DND-41 (cell line): ENCODE measurements at regions not wholly inside any gene's neighbourhood (a gene's known extent, or its start where the extent isn't known, plus 50 kb on each side); places are given as distances from the start of the nearest gene placed in this dataset.

Experiments
- ATAC-seq: fragments of 200-7000 bp; cut with Tn5 transposase; 3 replicates; pipeline ENCODE4 v1.9.1; 2021; ENCODE audit warnings: low read depth; ENCODE audit not compliant: insufficient read depth
- DNase-seq: peaks from one replicate; pipeline ENCODE4 v3.0.0-alpha.2; 2020
- H2AFZ ChIP-seq: 2 replicates; pipeline ENCODE4 v1.6.0; 2012; ENCODE audit warnings: low read depth, low read length
- H3K27ac ChIP-seq: 2 replicates; pipeline ENCODE4 v1.5.1; 2012; ENCODE audit warnings: low read length, inconsistent platforms
- H3K27me3 ChIP-seq: fragments of 200-600 bp; sonication (generic); 2 replicates; pipeline ENCODE4 v1.6.0; 2012; ENCODE audit warnings: low read length, mild to moderate bottlenecking, inconsistent platforms; ENCODE audit not compliant: insufficient read depth, poor library complexity
- H3K36me3 ChIP-seq: 2 replicates; pipeline ENCODE4 v1.5.1; 2012; ENCODE audit warnings: low read length, inconsistent platforms; ENCODE audit not compliant: insufficient read depth
- H3K4me1 ChIP-seq: 2 replicates; pipeline ENCODE4 v1.5.1; 2012; ENCODE audit warnings: mild to moderate bottlenecking, low read length; ENCODE audit not compliant: insufficient read depth
- H3K4me2 ChIP-seq: 2 replicates; pipeline ENCODE4 v1.6.0; 2012; ENCODE audit warnings: mild to moderate bottlenecking, moderate library complexity, low read length, inconsistent platforms; ENCODE audit not compliant: insufficient read depth
- H3K4me3 ChIP-seq, 2 experiments: fragments of 200-600 bp in 1 of 2; shearing (Covaris generic) in 1 of 2; 2 replicates each; pipeline ENCODE4 v1.5.1; 2012 to 2016; ENCODE audit warnings: inconsistent platforms in 2 of 2, low read length in 2 of 2, mild to moderate bottlenecking in 2 of 2, low read depth in 1 of 2, moderate library complexity in 1 of 2
- H3K79me2 ChIP-seq: 2 replicates; pipeline ENCODE4 v1.6.0; 2012; ENCODE audit warnings: low read length, inconsistent platforms; ENCODE audit not compliant: insufficient read depth
- H3K9ac ChIP-seq: 2 replicates; pipeline ENCODE4 v1.6.0; 2012; ENCODE audit warnings: low read depth, mild to moderate bottlenecking, inconsistent platforms, low read length, moderate library complexity
- H3K9me3 ChIP-seq: 2 replicates; pipeline ENCODE4 v1.5.1; 2012; ENCODE audit warnings: low read length, moderate library complexity, mild to moderate bottlenecking, inconsistent platforms; ENCODE audit not compliant: insufficient read depth, severe bottlenecking
- H4K20me1 ChIP-seq: 2 replicates; pipeline ENCODE4 v1.6.0; 2012; ENCODE audit warnings: low read length; ENCODE audit not compliant: insufficient read depth
- CTCF ChIP-seq: IDR thresholded peaks from 2 replicates; pipeline ENCODE4 v1.5.1; 2012; ENCODE audit warnings: borderline replicate concordance, low read length, moderate library complexity, mild to moderate bottlenecking; ENCODE audit not compliant: poor library complexity, severe bottlenecking; ENCODE audit errors: extremely low read depth
- EZH2 ChIP-seq: IDR thresholded peaks from 3 replicates; pipeline ENCODE4 v1.6.1; 2012; ENCODE audit warnings: borderline replicate concordance, low read depth, mild to moderate bottlenecking, moderate library complexity, low read length, inconsistent platforms; ENCODE audit not compliant: severe bottlenecking

GRCh38 chr11:79670882-79671281 is 230.1 kb upstream of the TENM4 start:
- no peak overlapping the region for H3K4me2 ChIP-seq
- no peak for DNase-seq
- H3K79me2 ChIP-seq = no peaks in the 10 kb centered on the region

GRCh38 chr11:79668575-79668974 is 227.7 kb upstream of the TENM4 start:
- no peak for DNase-seq
- H4K20me1 ChIP-seq = no peaks in the 10 kb centered on the region
- H3K9ac ChIP-seq = no peak overlapping the region
- no peak overlapping the region for H3K4me3 ChIP-seq
- ATAC-seq = no peak
- TF ChIP-seq EZH2 = no peak
- TF ChIP-seq CTCF = no peak
- H3K4me1 ChIP-seq = no peaks in the 10 kb centered on the region
- no peaks in the 10 kb centered on the region for H3K36me3 ChIP-seq
- no peak overlapping the region for H3K4me2 ChIP-seq
- no peak overlapping the region for H2AFZ ChIP-seq
- no peak overlapping the region for H3K27ac ChIP-seq
- no peaks in the 10 kb centered on the region for H3K79me2 ChIP-seq
- H3K27me3 ChIP-seq = no peaks in the 10 kb centered on the region
- no peaks in the 10 kb centered on the region for H3K9me3 ChIP-seq

More at GRCh38 chr11:79670882-79671281, 230.1 kb upstream of the TENM4 start:
- Histone ChIP-seq H3K4me1 (no peaks in the 10 kb centered on the region), H3K9me3 (no peaks in the 10 kb centered on the region), H3K27ac (no peak overlapping the region), H3K4me3 (no peak overlapping the region), H2AFZ (no peak overlapping the region), H4K20me1 (no peaks in the 10 kb centered on the region), H3K36me3 (no peaks in the 10 kb centered on the region), H3K27me3 (no peaks in the 10 kb centered on the region), H3K9ac (no peak overlapping the region)
- ATAC-seq = no peak
- no peak for TF ChIP-seq EZH2
- no peak for TF ChIP-seq CTCF

GRCh38 chr11:79667380-79667779 is 226.6 kb upstream of the TENM4 start:
- Histone ChIP-seq H3K4me2 (no peak overlapping the region), H3K4me1 (no peaks in the 10 kb centered on the region), H3K36me3 (no peaks in the 10 kb centered on the region), H3K9ac (no peak overlapping the region), H3K4me3 (no peak overlapping the region), H3K79me2 (no peaks in the 10 kb centered on the region), H3K27ac (no peak overlapping the region), H3K27me3 (no peaks in the 10 kb centered on the region), H2AFZ (no peak overlapping the region), H4K20me1 (no peaks in the 10 kb centered on the region), H3K9me3 (no peaks in the 10 kb centered on the region)
- TF ChIP-seq EZH2 = no peak
- TF ChIP-seq CTCF = no peak
- ATAC-seq (no peak), DNase-seq (no peak)

- Histone ChIP-seq H4K20me1 (no peaks in the 10 kb centered on the region), H2AFZ (no peak overlapping the region), H3K4me3 (no peak overlapping the region), H3K36me3 (no peaks in the 10 kb centered on the region), H3K27me3 (no peaks in the 10 kb centered on the region), H3K9me3 (no peaks in the 10 kb centered on the region), H3K4me1 (no peaks in the 10 kb centered on the region), H3K79me2 (no peaks in the 10 kb centered on the region), H3K27ac (no peak overlapping the region), H3K4me2 (no peak overlapping the region), H3K9ac (no peak overlapping the region)
- DNase-seq (no peak), ATAC-seq (no peak)
- no peak for TF ChIP-seq EZH2
- TF ChIP-seq CTCF = no peak
These were observed 222.2 kb upstream of the TENM4 start for GRCh38 chr11:79663017-79663416.
